DOHH2 (cell line): ENCODE measurements at regions not wholly inside any gene's neighbourhood (a gene's known extent, or its start where the extent isn't known, plus 50 kb on each side); places are given as distances from the start of the nearest gene placed in this dataset.

ENCODE experiments used
- H3F3A ChIP-seq: fragments of 200-600 bp; sonication (generic), shearing (Covaris generic); 2 replicates; pipeline ENCODE4 v1.6.0; 2016; ENCODE audit warnings: antibody characterized with exemption, mild to moderate bottlenecking; ENCODE audit not compliant: control insufficient read depth, insufficient read depth
- H3K27ac ChIP-seq: fragments of 200-600 bp; sonication (generic); 2 replicates; pipeline ENCODE4 v1.5.1; 2014; ENCODE audit warnings: low read depth, mild to moderate bottlenecking, low read length, moderate library complexity
- H3K27me3 ChIP-seq: fragments of 200-600 bp; sonication (generic); 2 replicates; pipeline ENCODE4 v1.6.1; 2014; ENCODE audit warnings: mild to moderate bottlenecking, low read length, mixed read lengths; ENCODE audit not compliant: control insufficient read depth
- H3K36me3 ChIP-seq: fragments of 200-600 bp; sonication (generic); 2 replicates; pipeline ENCODE4 v1.6.1; 2014; ENCODE audit warnings: mild to moderate bottlenecking, low read length, moderate library complexity, mixed read lengths; ENCODE audit not compliant: control insufficient read depth
- H3K4me1 ChIP-seq: fragments of 200-600 bp; sonication (generic); 2 replicates; pipeline ENCODE4 v1.6.1; 2014; ENCODE audit warnings: mild to moderate bottlenecking, low read length, mixed read lengths; ENCODE audit not compliant: control insufficient read depth
- H3K4me2 ChIP-seq: fragments of 200-600 bp; sonication (generic); 2 replicates; pipeline ENCODE4 v1.6.0; 2014; ENCODE audit warnings: mild to moderate bottlenecking, low read length, moderate library complexity
- H3K4me3 ChIP-seq: fragments of 200-600 bp; sonication (generic); 2 replicates; pipeline ENCODE4 v1.5.1; 2014; ENCODE audit warnings: mild to moderate bottlenecking, low read length, mixed read lengths
- H3K79me2 ChIP-seq: fragments of 200-600 bp; sonication (generic); 2 replicates; pipeline ENCODE4 v1.6.1; 2014; ENCODE audit warnings: mild to moderate bottlenecking, low read length, mixed read lengths; ENCODE audit not compliant: control insufficient read depth
- H3K9me2 ChIP-seq: fragments of 200-600 bp; sonication (generic); replicated peaks from 2 replicates; pipeline ENCODE4 v1.6.1; 2014; ENCODE audit warnings: mild to moderate bottlenecking, low read length, mixed read lengths; ENCODE audit not compliant: control insufficient read depth
- H3K9me3 ChIP-seq: fragments of 200-600 bp; sonication (generic); 2 replicates; pipeline ENCODE4 v1.6.1; 2014; ENCODE audit warnings: antibody characterized with exemption, low read length, mixed read lengths; ENCODE audit not compliant: control insufficient read depth, insufficient read depth
- H4K20me1 ChIP-seq: fragments of 200-600 bp; sonication (generic); 2 replicates; pipeline ENCODE4 v1.6.0; 2014; ENCODE audit warnings: low read depth, mild to moderate bottlenecking, antibody characterized with exemption, low read length, moderate library complexity; ENCODE audit not compliant: control insufficient read depth, insufficient read depth
- EZH2phosphoT487 ChIP-seq: fragments of 200-600 bp; sonication (generic); IDR thresholded peaks from 2 replicates; pipeline ENCODE4 v1.6.1; 2017; ENCODE audit warnings: borderline replicate concordance, mild to moderate bottlenecking, antibody characterized with exemption, low read length, moderate library complexity, mixed read lengths
- TF ChIP-seq, protein P1 (sequence below): fragments of 200-600 bp; sonication (generic); IDR thresholded peaks from one replicate; pipeline ENCODE4 v1.5.1; 2014; ENCODE audit warnings: antibody characterized with exemption, mild to moderate bottlenecking, low read depth, low read length; ENCODE audit not compliant: poor library complexity, severe bottlenecking

GRCh38 chr4:98771959-98772632 lies 113.7 kb upstream of the TSPAN5 start:
- Histone ChIP-seq H3F3A (no peaks in the 10 kb centered on the region), H3K9me2 (no peaks in the 10 kb centered on the region), H3K4me1 (no peaks in the 10 kb centered on the region), H3K27me3 (no peaks in the 10 kb centered on the region), H3K36me3 (no peaks in the 10 kb centered on the region), H4K20me1 (no peaks in the 10 kb centered on the region), H3K27ac (no peak overlapping the region), H3K4me2 (no peak overlapping the region), H3K9me3 (no peaks in the 10 kb centered on the region), H3K4me3 (no peak overlapping the region), H3K79me2 (no peaks in the 10 kb centered on the region)
- TF ChIP-seq, protein P1, sequence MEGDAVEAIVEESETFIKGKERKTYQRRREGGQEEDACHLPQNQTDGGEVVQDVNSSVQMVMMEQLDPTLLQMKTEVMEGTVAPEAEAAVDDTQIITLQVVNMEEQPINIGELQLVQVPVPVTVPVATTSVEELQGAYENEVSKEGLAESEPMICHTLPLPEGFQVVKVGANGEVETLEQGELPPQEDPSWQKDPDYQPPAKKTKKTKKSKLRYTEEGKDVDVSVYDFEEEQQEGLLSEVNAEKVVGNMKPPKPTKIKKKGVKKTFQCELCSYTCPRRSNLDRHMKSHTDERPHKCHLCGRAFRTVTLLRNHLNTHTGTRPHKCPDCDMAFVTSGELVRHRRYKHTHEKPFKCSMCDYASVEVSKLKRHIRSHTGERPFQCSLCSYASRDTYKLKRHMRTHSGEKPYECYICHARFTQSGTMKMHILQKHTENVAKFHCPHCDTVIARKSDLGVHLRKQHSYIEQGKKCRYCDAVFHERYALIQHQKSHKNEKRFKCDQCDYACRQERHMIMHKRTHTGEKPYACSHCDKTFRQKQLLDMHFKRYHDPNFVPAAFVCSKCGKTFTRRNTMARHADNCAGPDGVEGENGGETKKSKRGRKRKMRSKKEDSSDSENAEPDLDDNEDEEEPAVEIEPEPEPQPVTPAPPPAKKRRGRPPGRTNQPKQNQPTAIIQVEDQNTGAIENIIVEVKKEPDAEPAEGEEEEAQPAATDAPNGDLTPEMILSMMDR, result no peak
- TF ChIP-seq EZH2phosphoT487, result no peak

DNA sequence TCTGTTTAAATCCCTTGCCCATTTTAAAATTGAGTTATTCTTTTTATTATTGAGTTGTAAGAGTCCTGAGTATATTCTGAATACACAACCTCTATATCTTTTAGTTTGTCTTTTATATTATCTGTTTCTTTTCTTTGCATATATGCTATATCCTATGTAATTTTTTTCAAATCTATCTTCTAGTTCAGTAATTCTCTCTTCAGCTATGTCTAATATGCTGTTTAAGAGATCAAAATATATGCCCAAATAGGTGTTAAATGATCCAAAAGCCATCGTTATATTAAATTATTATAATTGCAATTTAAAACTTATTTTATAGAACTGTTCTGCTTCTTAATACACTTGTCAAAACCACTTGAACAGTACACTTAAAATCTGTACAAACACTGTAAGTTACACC lies 107.4 kb upstream of the TSPAN5 start:
- TF ChIP-seq, protein P1, result no peak
- no peak for TF ChIP-seq EZH2phosphoT487
- no peaks in the 10 kb centered on the region for H3F3A ChIP-seq
- no peaks in the 10 kb centered on the region for H3K79me2 ChIP-seq
- no peaks in the 10 kb centered on the region for H3K9me2 ChIP-seq
- no peak overlapping the region for H3K4me3 ChIP-seq
- H3K36me3 ChIP-seq, result no peaks in the 10 kb centered on the region
- H3K9me3 ChIP-seq, result peaks cover 3% of the 10 kb centered on the region; the same call in 1 of the 2 replicates
- H3K27me3 ChIP-seq, result no peaks in the 10 kb centered on the region
- no peak overlapping the region for H3K4me2 ChIP-seq
- H3K4me1 ChIP-seq, result no peaks in the 10 kb centered on the region
- no peak overlapping the region for H3K27ac ChIP-seq
- no peaks in the 10 kb centered on the region for H4K20me1 ChIP-seq

DNA sequence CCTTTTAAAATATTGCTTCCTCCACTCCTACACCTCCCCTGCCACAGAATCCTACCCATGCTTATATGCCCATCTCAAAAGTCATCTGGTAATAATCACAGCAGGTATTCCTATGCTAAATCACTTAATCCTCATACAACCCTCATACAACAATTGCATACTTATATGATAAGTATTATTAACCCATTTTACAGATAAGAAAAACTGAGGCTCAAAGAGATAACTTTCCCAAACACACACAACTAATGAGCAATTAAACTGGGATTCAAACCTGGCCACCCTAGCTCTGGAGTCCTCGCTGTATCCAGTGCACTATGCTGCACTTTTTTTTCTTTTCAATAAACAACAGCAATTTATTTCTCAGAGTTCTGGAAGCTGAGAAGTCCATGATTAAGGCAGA lies 99.8 kb upstream of the TSPAN5 start:
- H3K4me2 ChIP-seq, result no peak overlapping the region
- H3K79me2 ChIP-seq, result no peaks in the 10 kb centered on the region
- H3K4me3 ChIP-seq, result no peak overlapping the region
- H4K20me1 ChIP-seq, result no peaks in the 10 kb centered on the region
- no peaks in the 10 kb centered on the region for H3K9me3 ChIP-seq
- no peaks in the 10 kb centered on the region for H3K36me3 ChIP-seq
- no peaks in the 10 kb centered on the region for H3K9me2 ChIP-seq
- H3K27me3 ChIP-seq, result no peaks in the 10 kb centered on the region
- TF ChIP-seq, protein P1, result no peak
- TF ChIP-seq EZH2phosphoT487, result no peak
- no peaks in the 10 kb centered on the region for H3K4me1 ChIP-seq
- H3K27ac ChIP-seq, result no peak overlapping the region
- no peaks in the 10 kb centered on the region for H3F3A ChIP-seq
